H1 (cell line): ENCODE measurements at regions not wholly inside any gene's neighbourhood (a gene's known extent, or its start where the extent isn't known, plus 50 kb on each side); places are given as distances from the start of the nearest gene placed in this dataset.

Source experiments
- CTCF ChIA-PET: fragments of 300-600 bp; sonication (Branson Sonifier 250); formaldehyde crosslinking; loops from one replicate; lab custom pipeline; 2021; ENCODE audit not compliant: partially characterized antibody; lab: Charles Lee
- POLR2A ChIA-PET: fragments of 300-600 bp; sonication (Branson Sonifier 250); formaldehyde crosslinking; loops from one replicate; lab custom pipeline; 2021; ENCODE audit warnings: inconsistent platforms; ENCODE audit not compliant: partially characterized antibody; lab: Charles Lee
- DNase-seq, 2 experiments: peaks; one replicate each; pipeline versions ENCODE4 v3.0.0 to v3.0.0-alpha.2; 2010 to 2022; ENCODE audit warnings: low spot score in 2 of 2, low read depth in 1 of 2, mixed read lengths in 1 of 2
- FAIRE-seq: peaks from 2 replicates; lab custom pipeline; 2011; peaks lifted over from hg19 to GRCh38; lab: Jason Lieb, UNC
- H2AFZ ChIP-seq: 2 replicates; pipeline ENCODE4 v1.8.1; 2012; ENCODE audit warnings: low read length, inconsistent platforms
- H2AK5ac ChIP-seq: 2 replicates; pipeline ENCODE4 v1.6.1; 2013; ENCODE audit warnings: low read depth, low read length
- H2BK120ac ChIP-seq: replicated peaks from 2 replicates; pipeline ENCODE3; 2013; ENCODE audit warnings: low read depth, low read length, inconsistent platforms
- H2BK12ac ChIP-seq: 2 replicates; pipeline ENCODE4 v1.6.1; 2013; ENCODE audit warnings: low read depth, low read length
- H2BK15ac ChIP-seq: 2 replicates; pipeline ENCODE4 v1.6.1; 2013; ENCODE audit warnings: low read length
- H2BK20ac ChIP-seq: 2 replicates; pipeline ENCODE4 v1.6.1; 2013; ENCODE audit warnings: low read length
- H2BK5ac ChIP-seq: 2 replicates; pipeline ENCODE4 v1.6.1; 2013; ENCODE audit warnings: low read depth, low read length
- H3K14ac ChIP-seq: 2 replicates; pipeline ENCODE4 v1.6.1; 2013; ENCODE audit warnings: inconsistent platforms; ENCODE audit not compliant: insufficient read length
- H3K18ac ChIP-seq: 2 replicates; pipeline ENCODE4 v1.6.1; 2013; ENCODE audit warnings: low read length; ENCODE audit errors: extremely low read depth
- H3K23ac ChIP-seq: 2 replicates; pipeline ENCODE4 v1.6.1; 2013; ENCODE audit warnings: inconsistent platforms; ENCODE audit not compliant: insufficient read length
- H3K23me2 ChIP-seq: 2 replicates; pipeline ENCODE4 v1.6.1; 2013; ENCODE audit warnings: low read depth, low read length
- H3K27ac ChIP-seq: 2 replicates; pipeline ENCODE4 v1.6.1; 2011; ENCODE audit warnings: low read depth, low read length, inconsistent platforms
- H3K27me3 ChIP-seq, 4 experiments: replicated peaks in 1 of 4; 1 replicate in 1 of 4; 2 replicates in 3 of 4; pipeline versions ENCODE4 v1.6.1 to v1.8.1; 2011 to 2013; ENCODE audit warnings: low read length in 3 of 4, mild to moderate bottlenecking in 3 of 4, inconsistent platforms in 2 of 4, mixed read lengths in 2 of 4, moderate library complexity in 1 of 4; ENCODE audit not compliant: control insufficient read depth in 3 of 4, insufficient read depth in 3 of 4; ENCODE audit errors: extremely low read depth in 1 of 4
- H3K36me3 ChIP-seq, 4 experiments: 2 replicates each; pipeline versions ENCODE4 v1.6.1 to v1.8.1; 2011 to 2013; ENCODE audit warnings: mild to moderate bottlenecking in 4 of 4, low read length in 3 of 4, moderate library complexity in 2 of 4, control low read depth in 1 of 4, inconsistent platforms in 1 of 4; ENCODE audit not compliant: insufficient read depth in 4 of 4, control insufficient read depth in 2 of 4
- H3K4ac ChIP-seq: replicated peaks from 2 replicates; pipeline ENCODE3; 2013; ENCODE audit warnings: low read length, low read depth, mixed read lengths, inconsistent platforms; ENCODE audit not compliant: insufficient read length
- H3K4me1 ChIP-seq, 4 experiments: replicated peaks in 1 of 4; 1 replicate in 1 of 4; 2 replicates in 3 of 4; pipeline versions ENCODE4 v1.6.1 to v1.8.1; 2011 to 2013; ENCODE audit warnings: low read length in 3 of 4, inconsistent platforms in 2 of 4, mixed read lengths in 1 of 4; ENCODE audit not compliant: insufficient read depth in 4 of 4, control insufficient read depth in 3 of 4
- H3K4me2 ChIP-seq, 2 experiments: 2 replicates each; pipeline versions ENCODE4 v1.6.1 to v1.8.1; 2011 to 2013; ENCODE audit warnings: low read depth in 2 of 2, low read length in 2 of 2, control low read depth in 1 of 2, inconsistent platforms in 1 of 2, mild to moderate bottlenecking in 1 of 2; ENCODE audit not compliant: insufficient read depth in 1 of 2
- H3K4me3 ChIP-seq, 4 experiments: fragments of 200-600, 300-600 bp in 1 of 4; sonication (generic), shearing (Covaris generic), sonication (Bioruptor Twin) in 1 of 4; 2 replicates each; pipeline versions ENCODE4 v1.5.1 to v1.8.1; 2011 to 2016; ENCODE audit warnings: low read length in 4 of 4, low read depth in 3 of 4, control low read depth in 2 of 4, inconsistent platforms in 2 of 4, mild to moderate bottlenecking in 2 of 4, mixed read lengths in 1 of 4, moderate library complexity in 1 of 4; ENCODE audit not compliant: insufficient read depth in 2 of 4; ENCODE audit errors: extremely low read depth in 1 of 4
- H3K56ac ChIP-seq: replicated peaks from 2 replicates; pipeline ENCODE3; 2013; ENCODE audit warnings: low read depth, mild to moderate bottlenecking, mixed read lengths, low read length, inconsistent platforms; ENCODE audit not compliant: insufficient read length
- H3K79me1 ChIP-seq: 2 replicates; pipeline ENCODE4 v1.6.1; 2013; ENCODE audit warnings: low read depth, low read length, control low read depth
- H3K79me2 ChIP-seq, 2 experiments: 2 replicates each; pipeline versions ENCODE4 v1.6.1 to v1.8.1; 2012 to 2013; ENCODE audit warnings: low read length in 2 of 2, mild to moderate bottlenecking in 2 of 2, inconsistent platforms in 1 of 2; ENCODE audit not compliant: insufficient read depth in 2 of 2, control insufficient read depth in 1 of 2
- H3K9ac ChIP-seq, 4 experiments: replicated peaks in 1 of 4; 1 replicate in 1 of 4; 2 replicates in 3 of 4; pipeline versions ENCODE4 v1.6.1 to v1.8.1; 2011 to 2013; ENCODE audit warnings: low read depth in 3 of 4, low read length in 3 of 4, control low read depth in 2 of 4, mild to moderate bottlenecking in 2 of 4, moderate library complexity in 2 of 4, inconsistent platforms in 1 of 4; ENCODE audit errors: extremely low read depth in 1 of 4
- H3K9me3 ChIP-seq, 2 experiments: 2 replicates each; pipeline versions ENCODE4 v1.6.1 to v1.8.1; 2012 to 2013; ENCODE audit warnings: mild to moderate bottlenecking in 2 of 2, moderate library complexity in 2 of 2, control low read depth in 1 of 2, inconsistent platforms in 1 of 2, low read depth in 1 of 2, low read length in 1 of 2, mixed read lengths in 1 of 2; ENCODE audit not compliant: insufficient read depth in 2 of 2
- H4K20me1 ChIP-seq, 2 experiments: replicated peaks in 1 of 2; 2 replicates each; pipeline versions ENCODE3 to v1.8.1; 2011 to 2013; ENCODE audit warnings: inconsistent platforms in 2 of 2, low read length in 2 of 2, mild to moderate bottlenecking in 1 of 2; ENCODE audit not compliant: insufficient read depth in 2 of 2, control insufficient read depth in 1 of 2
- H4K5ac ChIP-seq: 2 replicates; pipeline ENCODE4 v1.6.1; 2013; ENCODE audit warnings: low read length, low read depth, mixed read lengths, inconsistent platforms; ENCODE audit not compliant: insufficient read length
- H4K8ac ChIP-seq: 2 replicates; pipeline ENCODE4 v1.8.0; 2013; ENCODE audit warnings: mild to moderate bottlenecking, moderate library complexity, low read length, inconsistent platforms; ENCODE audit not compliant: insufficient read depth; ENCODE audit errors: extremely low read depth
- H4K91ac ChIP-seq: replicated peaks from 2 replicates; pipeline ENCODE3; 2013; ENCODE audit warnings: low read length, mixed read lengths, inconsistent platforms; ENCODE audit not compliant: insufficient read length
- ASH2L ChIP-seq: fragments of 200-600, 300-600 bp; sonication (generic); IDR thresholded peaks from one replicate; pipeline ENCODE4 v1.7.1; 2017; ENCODE audit warnings: low read length
- CTCF ChIP-seq, 3 experiments: IDR thresholded peaks; 1 replicate in 2 of 3; 2 replicates in 1 of 3; pipeline versions ENCODE4 v1.5.1 to v1.6.1; 2011; ENCODE audit warnings: low read length in 3 of 3, mild to moderate bottlenecking in 3 of 3, inconsistent platforms in 2 of 3, low read depth in 1 of 3, moderate library complexity in 1 of 3; ENCODE audit not compliant: insufficient read depth in 1 of 3; ENCODE audit errors: control extremely low read depth in 1 of 3
- E2F6 ChIP-seq: IDR thresholded peaks from 2 replicates; pipeline ENCODE4 v1.6.1; 2012; ENCODE audit warnings: inconsistent platforms
- GTF2F1 ChIP-seq: IDR thresholded peaks from 2 replicates; pipeline ENCODE4 v1.6.1; 2012; ENCODE audit warnings: low read depth, low read length, improper control_type of control experiment, borderline replicate concordance
- HDAC6 ChIP-seq: IDR thresholded peaks from one replicate; pipeline ENCODE4 v1.7.1; 2012; ENCODE audit warnings: low read depth, mild to moderate bottlenecking, inconsistent platforms, low read length, moderate library complexity
- JUN ChIP-seq: IDR thresholded peaks from 2 replicates; pipeline ENCODE4 v1.6.1; 2011; ENCODE audit warnings: low read depth, mild to moderate bottlenecking, improper control_type of control experiment, low read length
- MAFK ChIP-seq: IDR thresholded peaks from 2 replicates; pipeline ENCODE4 v1.6.1; 2012; ENCODE audit warnings: low read depth, mild to moderate bottlenecking, improper control_type of control experiment, low read length
- SIX5 ChIP-seq: IDR thresholded peaks from 2 replicates; pipeline ENCODE4 v1.6.1; 2011; ENCODE audit warnings: mild to moderate bottlenecking, low read depth, low read length
- SUZ12 ChIP-seq: fragments of 200-600 bp; sonication (generic); IDR thresholded peaks from 2 replicates; pipeline ENCODE4 v1.6.1; 2012; ENCODE audit warnings: mild to moderate bottlenecking, inconsistent platforms, low read length, moderate library complexity, mixed read lengths
- TBP ChIP-seq: IDR thresholded peaks from 2 replicates; pipeline ENCODE4 v1.6.1; 2011; ENCODE audit warnings: low read depth, low read length, improper control_type of control experiment
- TCF12 ChIP-seq: IDR thresholded peaks from 2 replicates; pipeline ENCODE4 v1.6.1; 2011; ENCODE audit warnings: low read depth, mild to moderate bottlenecking, low read length
- YY1 ChIP-seq: IDR thresholded peaks from 2 replicates; pipeline ENCODE4 v1.6.1; 2011; ENCODE audit warnings: low read depth, mild to moderate bottlenecking, low read length
- WGBS, 2 experiments: shearing (Covaris generic) in 1 of 2; methylation state at CpG; one replicate each; pipeline versions ENCODE4 v1.1.6 to v1.1.7; 2013 to 2015; ENCODE audit warnings: low lambda C conversion rate in 2 of 2, mixed read lengths in 2 of 2, inconsistent platforms in 1 of 2, low coverage in 1 of 2, missing lambda C conversion rate in 1 of 2; ENCODE audit not compliant: insufficient replicate concordance in 2 of 2, insufficient coverage in 1 of 2, insufficient read length in 1 of 2; ENCODE audit errors: extremely low coverage in 1 of 2, missing lambda C conversion rate in 1 of 2; 5-methylcytosine and 5-hydroxymethylcytosine counted together

- FAIRE-seq: no peak
- TF ChIP-seq TCF12 (no peak), GTF2F1 (no peak), YY1 (no peak), CTCF (IDR thresholded peaks at IDR 0.05; ENCODE audit: control extremely low read depth in 1 of 3, insufficient read depth in 1 of 3, low read depth in 1 of 3, low read length in 3 of 3) (no peak), MAFK (no peak), SUZ12 (no peak), SIX5 (no peak), HDAC6 (no peak), JUN (no peak), E2F6 (no peak), TBP (no peak), ASH2L (no peak)
- WGBS, 2 experiments: 90% methylated on average over 4 of the region's 4 CpGs; no CpG with 5 or more reads in 1 of the 2 experiments
Measured at GRCh38 chr4:137738375-137738990, 206.2 kb upstream of the PCDH18 start.

More at GRCh38 chr4:137738375-137738990, 206.2 kb upstream of the PCDH18 start:
- H3K9ac ChIP-seq: no peak overlapping the region
- no peaks in the 10 kb centered on the region for H3K4me1 ChIP-seq
- no peak overlapping the region for H3K27ac ChIP-seq
- H3K23ac ChIP-seq: no peak overlapping the region
- H3K4ac ChIP-seq: no peak overlapping the region
- no peak overlapping the region for H2BK12ac ChIP-seq
- ChIA-PET CTCF (no interaction called here), POLR2A (no interaction called here)
- no peaks in the 10 kb centered on the region for H4K20me1 ChIP-seq
- H3K4me2 ChIP-seq: no peak overlapping the region
- H2AFZ ChIP-seq: no peak overlapping the region
- no peak overlapping the region for H4K91ac ChIP-seq
- H2BK20ac ChIP-seq: no peak overlapping the region
- H3K79me1 ChIP-seq: no peaks in the 10 kb centered on the region
- H2AK5ac ChIP-seq: no peak overlapping the region
- no peak overlapping the region for H3K18ac ChIP-seq
- H4K8ac ChIP-seq: no peak overlapping the region
- H3K23me2 ChIP-seq: no peaks in the 10 kb centered on the region
- no peak for DNase-seq
- no peak overlapping the region for H3K4me3 ChIP-seq
- H3K56ac ChIP-seq: no peak overlapping the region
- no peaks in the 10 kb centered on the region for H3K36me3 ChIP-seq
- H4K5ac ChIP-seq: no peak overlapping the region
- H3K27me3 ChIP-seq: no peaks in the 10 kb centered on the region
- H3K79me2 ChIP-seq: no peaks in the 10 kb centered on the region
- no peak overlapping the region for H2BK15ac ChIP-seq
- no peak overlapping the region for H3K14ac ChIP-seq
- H3K9me3 ChIP-seq: peaks cover 0 to 6% of the 10 kb centered on the region in 2 experiments; a peak in 1 of 4 replicates
- no peak overlapping the region for H2BK120ac ChIP-seq
- H2BK5ac ChIP-seq: no peak overlapping the region
